GM12878 (cell line): ENCODE measurements at regions not wholly inside any gene's neighbourhood (a gene's known extent, or its start where the extent isn't known, plus 50 kb on each side); places are given as distances from the start of the nearest gene placed in this dataset.

Experiments
- ATAC-seq: fragments of 200-7000 bp; cut with Tn5 transposase; 3 replicates; pipeline ENCODE4 v1.9.1; 2020; ENCODE audit warnings: mild to moderate bottlenecking, moderate library complexity
- BruUV-seq: library from RNA; stranded (reverse); fragments of 400-500 nt; replicated peaks from 2 replicates; lab custom pipeline; 2021; lab: Mats Ljungman, UMichigan
- CTCF ChIA-PET: fragments of 300-600 bp; sonication (Branson Sonifier 250); formaldehyde crosslinking; extraction: SDS; loops from one replicate; lab custom pipeline; 2021; ENCODE audit warnings: inconsistent platforms; lab: Yijun Ruan, JAX
- POLR2A ChIA-PET: fragments of 350-600 bp; formaldehyde crosslinking; extraction: SDS; loops from one replicate; lab custom pipeline; 2021; ENCODE audit warnings: inconsistent platforms; lab: Charles Lee
- RAD21 ChIA-PET: fragments of 300-600 bp; sonication (Branson Sonifier 250); formaldehyde crosslinking; loops from one replicate; lab custom pipeline; 2023; ENCODE audit warnings: antibody characterized with exemption; ENCODE audit not compliant: unreplicated experiment; lab: Charles Lee
- SMC1A ChIA-PET: fragments of 300-600 bp; sonication (Branson Sonifier 250); formaldehyde crosslinking; loops from one replicate; lab custom pipeline; 2023; ENCODE audit not compliant: unreplicated experiment, uncharacterized antibody; lab: Charles Lee
- DNase-seq: peaks from one replicate; pipeline ENCODE4 v3.0.0-alpha.2; 2011; ENCODE audit warnings: low read depth, low spot score
- FAIRE-seq: peaks from 3 replicates; lab custom pipeline; 2011; peaks lifted over from hg19 to GRCh38; lab: Jason Lieb, UNC
- H2AFZ ChIP-seq: 2 replicates; pipeline ENCODE4 v1.6.0; 2011; ENCODE audit warnings: low read depth, low read length, control low read depth; ENCODE audit not compliant: control insufficient read depth
- H3K27ac ChIP-seq: 2 replicates; pipeline ENCODE4 v1.5.1; 2011; ENCODE audit warnings: control low read depth; ENCODE audit not compliant: control insufficient read depth, insufficient read depth
- H3K27me3 ChIP-seq, 2 experiments: replicated peaks in 1 of 2; 2 replicates each; pipeline versions ENCODE4 v1.6.0 to v1.6.1; 2011; ENCODE audit warnings: low read length in 1 of 2; ENCODE audit not compliant: control insufficient read depth in 2 of 2, insufficient read depth in 2 of 2
- H3K36me3 ChIP-seq, 2 experiments: 2 replicates each; pipeline ENCODE4 v1.5.1; 2011; ENCODE audit warnings: low read length in 1 of 2; ENCODE audit not compliant: control insufficient read depth in 2 of 2, insufficient read depth in 2 of 2
- H3K4me1 ChIP-seq: 2 replicates; pipeline ENCODE4 v1.6.1; 2011; ENCODE audit warnings: mild to moderate bottlenecking, low read length, moderate library complexity, mixed read lengths; ENCODE audit not compliant: control insufficient read depth, insufficient read depth
- H3K4me2 ChIP-seq: 2 replicates; pipeline ENCODE4 v1.6.0; 2011; ENCODE audit warnings: control low read depth; ENCODE audit not compliant: control insufficient read depth, insufficient read depth
- H3K4me3 ChIP-seq: fragments of 200-600 bp; sonication (generic); 2 replicates; pipeline ENCODE4 v1.5.1; 2016
- H3K79me2 ChIP-seq: 2 replicates; pipeline ENCODE4 v1.6.0; 2011; ENCODE audit warnings: low read length; ENCODE audit not compliant: control insufficient read depth, insufficient read depth
- H3K9ac ChIP-seq: 2 replicates; pipeline ENCODE4 v1.8.0; 2011; ENCODE audit warnings: low read length, control low read depth, mixed read lengths; ENCODE audit not compliant: control insufficient read depth, insufficient read depth
- H3K9me3 ChIP-seq: replicated peaks from 3 replicates; pipeline ENCODE4 v1.5.1; 2011; ENCODE audit warnings: mild to moderate bottlenecking, low read length; ENCODE audit not compliant: control insufficient read depth, insufficient read depth
- H4K20me1 ChIP-seq: 2 replicates; pipeline ENCODE4 v1.6.0; 2011; ENCODE audit not compliant: control insufficient read depth, insufficient read depth
- BRCA1 ChIP-seq: IDR thresholded peaks from 2 replicates; pipeline ENCODE4 v1.6.1; 2011; ENCODE audit warnings: low read depth, low read length, improper control_type of control experiment
- CHD2 ChIP-seq: IDR thresholded peaks from 2 replicates; pipeline ENCODE4 v1.6.1; 2011; ENCODE audit warnings: low read depth, low read length, improper control_type of control experiment, borderline replicate concordance
- CREM ChIP-seq: IDR thresholded peaks from 2 replicates; pipeline ENCODE4 v1.6.1; 2014; ENCODE audit warnings: antibody characterized with exemption, low read depth
- FOXK2 ChIP-seq: fragments of 450-650 bp; IDR thresholded peaks from 2 replicates; pipeline ENCODE4 v1.6.1; 2017; ENCODE audit warnings: mild to moderate bottlenecking, moderate library complexity
- FOXM1 ChIP-seq: IDR thresholded peaks from 2 replicates; pipeline ENCODE4 v1.6.1; 2012; ENCODE audit warnings: low read depth, mild to moderate bottlenecking, inconsistent platforms, low read length, moderate library complexity
- GABPA ChIP-seq: IDR thresholded peaks from 2 replicates; pipeline ENCODE4 v1.6.1; 2014; ENCODE audit warnings: antibody characterized with exemption, low read depth, mild to moderate bottlenecking, inconsistent platforms
- KAT2A ChIP-seq: conservative IDR thresholded peaks from 2 replicates; pipeline ENCODE4 v1.6.1; 2011; ENCODE audit warnings: low read depth, low read length; ENCODE audit not compliant: control insufficient read depth
- MAX ChIP-seq: IDR thresholded peaks from 2 replicates; pipeline ENCODE4 v1.6.1; 2012; ENCODE audit warnings: low read depth, low read length, improper control_type of control experiment
- NR2C2 ChIP-seq: IDR thresholded peaks from 2 replicates; pipeline ENCODE4 v1.6.1; 2011; ENCODE audit warnings: borderline replicate concordance, low read depth; ENCODE audit not compliant: control insufficient read depth, insufficient read length
- PAX5 ChIP-seq: IDR thresholded peaks from 2 replicates; pipeline ENCODE4 v1.6.1; 2011; ENCODE audit warnings: low read depth, low read length, borderline replicate concordance
- RCOR1 ChIP-seq: conservative IDR thresholded peaks from 2 replicates; pipeline ENCODE4 v1.6.1; 2012; ENCODE audit warnings: low read depth, low read length, improper control_type of control experiment
- SREBF1 ChIP-seq: IDR thresholded peaks from 2 replicates; pipeline ENCODE4 v1.6.1; 2012; ENCODE audit warnings: mild to moderate bottlenecking, low read length
- SRF ChIP-seq, 2 experiments: IDR thresholded peaks; 2 replicates each; pipeline ENCODE4 v1.6.1; 2011; ENCODE audit warnings: low read depth in 2 of 2, low read length in 2 of 2, mild to moderate bottlenecking in 1 of 2, moderate library complexity in 1 of 2
- USF2 ChIP-seq: IDR thresholded peaks from 2 replicates; pipeline ENCODE4 v1.6.1; 2011; ENCODE audit warnings: low read depth, low read length, improper control_type of control experiment, borderline replicate concordance
- ZBED1 ChIP-seq: IDR thresholded peaks from 2 replicates; pipeline ENCODE4 v1.6.1; 2016; ENCODE audit warnings: borderline replicate concordance
- in situ Hi-C: fragments of 300-500 bp; cut with MboI; formaldehyde crosslinking; loops from 9 replicates; pipeline ENCODE4 v1.14.3; 2018; ENCODE audit warnings: mixed read lengths
- intact Hi-C: fragments of 100-400 bp; cut with micrococcal nuclease; formaldehyde crosslinking; loops from one replicate; pipeline ENCODE4 v1.14.2; 2022; ENCODE audit not compliant: unreplicated experiment
- TF ChIP-seq, protein P1 (sequence below): fragments of 450-650 bp; IDR thresholded peaks from 2 replicates; pipeline ENCODE4 v1.6.1; 2014; ENCODE audit warnings: mild to moderate bottlenecking
- TF ChIP-seq, protein P2 (sequence below): IDR thresholded peaks from 2 replicates; pipeline ENCODE4 v1.6.1; 2012; ENCODE audit warnings: low read depth, low read length, improper control_type of control experiment

DNA sequence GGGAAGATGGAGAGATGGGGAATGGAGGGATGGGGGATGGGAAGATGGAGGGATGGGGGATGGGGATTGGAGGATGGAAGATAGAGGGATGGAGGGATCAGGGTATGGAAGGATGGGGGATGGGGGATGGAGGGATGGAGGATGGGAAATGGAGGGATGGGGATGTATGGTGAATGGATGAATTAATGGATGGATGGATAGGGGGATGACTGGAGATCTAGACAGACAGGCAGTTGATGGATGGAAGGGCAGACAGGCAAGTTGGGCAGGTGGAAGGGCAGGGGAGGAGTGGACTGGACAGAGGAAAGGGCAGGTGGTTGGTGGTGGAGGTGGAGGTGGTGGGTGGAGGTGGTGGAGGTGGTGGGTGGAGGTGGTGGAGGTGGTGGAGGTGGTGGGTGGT, 167.2 kb downstream of the C9orf50 start:
- no peaks in the 10 kb centered on the region for H3K9me3 ChIP-seq
- no peak for TF ChIP-seq SREBF1
- TF ChIP-seq BRCA1, result no peak
- TF ChIP-seq FOXK2, result no peak
- TF ChIP-seq NR2C2, result no peak
- no peak for TF ChIP-seq KAT2A
- TF ChIP-seq, protein P1, sequence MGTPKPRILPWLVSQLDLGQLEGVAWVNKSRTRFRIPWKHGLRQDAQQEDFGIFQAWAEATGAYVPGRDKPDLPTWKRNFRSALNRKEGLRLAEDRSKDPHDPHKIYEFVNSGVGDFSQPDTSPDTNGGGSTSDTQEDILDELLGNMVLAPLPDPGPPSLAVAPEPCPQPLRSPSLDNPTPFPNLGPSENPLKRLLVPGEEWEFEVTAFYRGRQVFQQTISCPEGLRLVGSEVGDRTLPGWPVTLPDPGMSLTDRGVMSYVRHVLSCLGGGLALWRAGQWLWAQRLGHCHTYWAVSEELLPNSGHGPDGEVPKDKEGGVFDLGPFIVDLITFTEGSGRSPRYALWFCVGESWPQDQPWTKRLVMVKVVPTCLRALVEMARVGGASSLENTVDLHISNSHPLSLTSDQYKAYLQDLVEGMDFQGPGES, result no peak
- no peak for TF ChIP-seq FOXM1
- TF ChIP-seq, protein P2, sequence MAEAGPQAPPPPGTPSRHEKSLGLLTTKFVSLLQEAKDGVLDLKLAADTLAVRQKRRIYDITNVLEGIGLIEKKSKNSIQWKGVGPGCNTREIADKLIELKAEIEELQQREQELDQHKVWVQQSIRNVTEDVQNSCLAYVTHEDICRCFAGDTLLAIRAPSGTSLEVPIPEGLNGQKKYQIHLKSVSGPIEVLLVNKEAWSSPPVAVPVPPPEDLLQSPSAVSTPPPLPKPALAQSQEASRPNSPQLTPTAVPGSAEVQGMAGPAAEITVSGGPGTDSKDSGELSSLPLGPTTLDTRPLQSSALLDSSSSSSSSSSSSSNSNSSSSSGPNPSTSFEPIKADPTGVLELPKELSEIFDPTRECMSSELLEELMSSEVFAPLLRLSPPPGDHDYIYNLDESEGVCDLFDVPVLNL, result no peak
- no peak for TF ChIP-seq RCOR1
- TF ChIP-seq SRF (IDR thresholded peaks at IDR 0.05; ENCODE audit: low read depth in 2 of 2, low read length in 2 of 2), result no peak
- no peak for TF ChIP-seq USF2
- TF ChIP-seq CHD2, result no peak
- TF ChIP-seq MAX, result no peak
- TF ChIP-seq PAX5, result no peak
- no peak for TF ChIP-seq ZBED1
- TF ChIP-seq CREM, result no peak
- TF ChIP-seq GABPA, result no peak
- DNase-seq (no peak), ATAC-seq (no peak), FAIRE-seq (no peak)
- no peak overlapping the region for H3K4me3 ChIP-seq
- SMC1A ChIA-PET, result no interaction called here
- H3K9ac ChIP-seq, result no peak overlapping the region
- CTCF ChIA-PET, result no interaction called here
- intact Hi-C loops (no loop called here), in situ Hi-C loops (no loop called here)
- RAD21 ChIA-PET, result no interaction called here
- H3K36me3 ChIP-seq, result no peaks in the 10 kb centered on the region
- no TSS peak for BruUV-seq
- peaks cover 6% of the 10 kb centered on the region for H3K4me1 ChIP-seq
- H3K4me2 ChIP-seq, result no peak overlapping the region
- H3K27me3 ChIP-seq, result no peaks in the 10 kb centered on the region; a peak in 1 of 4 replicates
- POLR2A ChIA-PET, result no interaction called here
- H3K27ac ChIP-seq, result no peak overlapping the region
- H4K20me1 ChIP-seq, result no peaks in the 10 kb centered on the region
- H3K79me2 ChIP-seq, result no peaks in the 10 kb centered on the region
- no peak overlapping the region for H2AFZ ChIP-seq
